ENCODE measurements at regions not wholly inside any gene's neighbourhood (a gene's known extent, or its start where the extent isn't known, plus 50 kb on each side); places are given as distances from the start of the nearest gene placed in this dataset.
"Not testable (repeated sequence)": the region's sequence is repeated elsewhere in the genome, so short reads cannot be mapped to it uniquely, and the experiment has no call there.

- not testable (repeated sequence) for DNase-seq; H3K4me3 Mint-ChIP-seq; H3K27ac Mint-ChIP-seq; H3K36me3 Mint-ChIP-seq (ENCODE audit: low read depth); H3K4me1 Mint-ChIP-seq (ENCODE audit: low read depth); H3K9me3 Mint-ChIP-seq
- H3K27me3 Mint-ChIP-seq: peaks cover 39% of the 10 kb centered on the region
These were observed 145.2 kb upstream of the PITRM1 start for GRCh38 chr10:3317553-3318479.

GRCh38 chr10:3314445-3315085 lies 142.0 kb upstream of the PITRM1 start:
- not testable (repeated sequence) for DNase-seq; H3K4me1 Mint-ChIP-seq (ENCODE audit: low read depth); H3K9me3 Mint-ChIP-seq; H3K4me3 Mint-ChIP-seq; H3K36me3 Mint-ChIP-seq (ENCODE audit: low read depth); H3K27ac Mint-ChIP-seq
- H3K27me3 Mint-ChIP-seq: peaks cover 48% of the 10 kb centered on the region

- not testable (repeated sequence) for H3K9me3 Mint-ChIP-seq; H3K4me1 Mint-ChIP-seq (ENCODE audit: low read depth); H3K27ac Mint-ChIP-seq; DNase-seq; H3K4me3 Mint-ChIP-seq; H3K36me3 Mint-ChIP-seq (ENCODE audit: low read depth)
- H3K27me3 Mint-ChIP-seq: peaks cover 42% of the 10 kb centered on the region
These were observed 141.3 kb upstream of the PITRM1 start for GRCh38 chr10:3313784-3314444.

GRCh38 chr10:3312403-3312940 lies 139.9 kb upstream of the PITRM1 start:
- Mint-ChIP-seq H3K27me3 (peaks cover 48% of the 10 kb centered on the region), H3K4me1 (ENCODE audit: low read depth) (peaks cover 3% of the 10 kb centered on the region), H3K36me3 (ENCODE audit: low read depth) (no peaks in the 10 kb centered on the region), H3K9me3 (no peaks in the 10 kb centered on the region), H3K27ac (no peak overlapping the region), H3K4me3 (no peak overlapping the region)
- no peak for DNase-seq

- Mint-ChIP-seq H3K36me3 (ENCODE audit: low read depth) (no peaks in the 10 kb centered on the region), H3K27ac (no peak overlapping the region), H3K27me3 (peaks cover 45% of the 10 kb centered on the region), H3K4me3 (no peak overlapping the region), H3K9me3 (no peaks in the 10 kb centered on the region), H3K4me1 (ENCODE audit: low read depth) (peaks cover 3% of the 10 kb centered on the region)
- no peak for DNase-seq
These were observed 137.6 kb upstream of the PITRM1 start for GRCh38 chr10:3310016-3310784.

- Mint-ChIP-seq H3K27me3 (peaks cover 31% of the 10 kb centered on the region), H3K9me3 (no peaks in the 10 kb centered on the region)
These were observed 133.5 kb upstream of the PITRM1 start for GRCh38 chr10:3306050-3306449.

GRCh38 chr10:3295582-3296151 lies 123.1 kb upstream of the PITRM1 start:
- H3K27ac Mint-ChIP-seq: no peak overlapping the region
- H3K4me1 Mint-ChIP-seq (ENCODE audit: low read depth): no peaks in the 10 kb centered on the region
- DNase-seq: no peak
- H3K27me3 Mint-ChIP-seq: peaks cover 17% of the 10 kb centered on the region
- H3K4me3 Mint-ChIP-seq: no peak overlapping the region
- H3K9me3 Mint-ChIP-seq: no peaks in the 10 kb centered on the region
- H3K36me3 Mint-ChIP-seq (ENCODE audit: low read depth): no peaks in the 10 kb centered on the region

More at GRCh38 chr10:3306050-3306449, 133.5 kb upstream of the PITRM1 start:
- H3K27ac Mint-ChIP-seq: no peak overlapping the region
- no peak overlapping the region for H3K4me3 Mint-ChIP-seq
- H3K36me3 Mint-ChIP-seq (ENCODE audit: low read depth): no peaks in the 10 kb centered on the region
- no peak for DNase-seq
- H3K4me1 Mint-ChIP-seq (ENCODE audit: low read depth): no peaks in the 10 kb centered on the region

- H3K27me3 Mint-ChIP-seq: peaks cover 17% of the 10 kb centered on the region
- no peak for DNase-seq
- no peaks in the 10 kb centered on the region for H3K4me1 Mint-ChIP-seq (ENCODE audit: low read depth)
- no peak overlapping the region for H3K27ac Mint-ChIP-seq
- H3K9me3 Mint-ChIP-seq: no peaks in the 10 kb centered on the region
- no peaks in the 10 kb centered on the region for H3K36me3 Mint-ChIP-seq (ENCODE audit: low read depth)
- no peak overlapping the region for H3K4me3 Mint-ChIP-seq
These were observed 122.5 kb upstream of the PITRM1 start for GRCh38 chr10:3294919-3295581.

GRCh38 chr10:3293581-3294431 lies 121.2 kb upstream of the PITRM1 start:
- Mint-ChIP-seq H3K27ac (no peak overlapping the region), H3K9me3 (no peaks in the 10 kb centered on the region), H3K36me3 (ENCODE audit: low read depth) (no peaks in the 10 kb centered on the region), H3K4me1 (ENCODE audit: low read depth) (no peaks in the 10 kb centered on the region), H3K4me3 (no peak overlapping the region), H3K27me3 (peaks cover 17% of the 10 kb centered on the region)
- DNase-seq: no peak

GRCh38 chr10:3292636-3293035 lies 120.1 kb upstream of the PITRM1 start:
- Mint-ChIP-seq H3K36me3 (ENCODE audit: low read depth) (no peaks in the 10 kb centered on the region), H3K4me3 (no peak overlapping the region), H3K4me1 (ENCODE audit: low read depth) (no peaks in the 10 kb centered on the region), H3K9me3 (no peaks in the 10 kb centered on the region), H3K27ac (no peak overlapping the region), H3K27me3 (peaks cover 17% of the 10 kb centered on the region)
- DNase-seq: no peak

- no peak overlapping the region for H3K4me3 Mint-ChIP-seq
- no peak overlapping the region for H3K27ac Mint-ChIP-seq
- H3K4me1 Mint-ChIP-seq (ENCODE audit: low read depth): no peaks in the 10 kb centered on the region
- H3K36me3 Mint-ChIP-seq (ENCODE audit: low read depth): no peaks in the 10 kb centered on the region
- no peaks in the 10 kb centered on the region for H3K9me3 Mint-ChIP-seq
- H3K27me3 Mint-ChIP-seq: peaks cover 14% of the 10 kb centered on the region
- no peak for DNase-seq
These were observed 118.0 kb upstream of the PITRM1 start for GRCh38 chr10:3290550-3290949.

- no peak for DNase-seq
- Mint-ChIP-seq H3K36me3 (ENCODE audit: low read depth) (no peaks in the 10 kb centered on the region), H3K9me3 (no peaks in the 10 kb centered on the region), H3K4me3 (no peak overlapping the region), H3K27ac (no peak overlapping the region), H3K27me3 (peaks cover 17% of the 10 kb centered on the region), H3K4me1 (ENCODE audit: low read depth) (no peaks in the 10 kb centered on the region)
These were observed 115.2 kb upstream of the PITRM1 start for GRCh38 chr10:3287572-3288445.

All from activated T-cell treated with anti-CD3 and anti-CD28 coated beads, Interleukin-2, amount 50 U/mL, for 24 hours (primary cell).